CD4-positive, alpha-beta T cell treated with Interleukin-17A for 4 hours (primary cell): ENCODE measurements at regions not wholly inside any gene's neighbourhood (a gene's known extent, or its start where the extent isn't known, plus 50 kb on each side); places are given as distances from the start of the nearest gene placed in this dataset.

Experiments
- DNase-seq: peaks from one replicate; pipeline ENCODE4 v3.0.0-alpha.2; 2020; ENCODE audit warnings: mixed read lengths

DNA sequence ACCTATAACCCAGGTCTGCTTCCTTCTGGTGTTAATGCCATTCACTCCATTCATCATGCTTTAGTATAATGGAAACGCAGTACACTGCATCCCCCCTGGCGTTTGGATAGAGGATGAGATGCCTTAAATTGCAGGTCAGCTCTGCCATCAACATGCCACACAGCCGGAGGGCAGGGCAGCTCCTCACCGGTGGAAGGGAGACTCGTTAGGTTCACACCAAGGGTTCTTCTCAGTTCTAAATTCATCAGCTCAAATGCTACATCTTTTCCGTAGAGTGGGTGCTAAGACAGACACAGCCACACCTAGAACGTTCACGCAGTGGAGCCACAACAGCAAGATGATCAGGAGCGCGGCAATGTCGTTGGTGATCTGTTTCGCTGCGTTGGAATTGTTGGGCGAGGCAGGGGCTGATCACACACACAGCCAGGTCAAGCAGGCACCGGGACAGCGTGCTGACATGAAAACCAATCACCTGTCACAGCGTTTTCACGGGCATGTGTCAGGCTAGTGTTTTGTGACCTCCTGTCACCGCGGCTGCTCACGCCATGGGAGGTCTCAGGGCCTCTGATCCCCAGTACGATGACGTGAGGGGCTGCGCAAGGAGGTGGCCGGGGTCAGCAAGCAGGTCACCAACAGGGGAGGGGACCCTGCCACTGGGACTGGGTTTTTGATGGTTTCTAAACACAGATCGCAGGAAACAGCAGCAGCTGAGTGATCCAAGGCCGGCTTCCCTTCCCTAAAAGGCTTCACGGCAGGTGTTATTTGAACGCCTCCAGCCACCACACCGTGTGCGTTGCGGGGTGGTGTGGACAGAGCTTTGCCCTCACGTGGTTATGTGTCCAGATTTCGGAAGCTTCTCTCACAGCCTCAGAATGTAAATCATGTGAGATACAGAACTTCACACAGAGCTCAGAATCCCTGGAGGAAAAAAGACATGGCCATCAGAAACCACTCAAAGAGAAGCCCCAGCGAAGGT is 94.3 kb upstream of the IRS2 start:
- no peak for DNase-seq

DNA sequence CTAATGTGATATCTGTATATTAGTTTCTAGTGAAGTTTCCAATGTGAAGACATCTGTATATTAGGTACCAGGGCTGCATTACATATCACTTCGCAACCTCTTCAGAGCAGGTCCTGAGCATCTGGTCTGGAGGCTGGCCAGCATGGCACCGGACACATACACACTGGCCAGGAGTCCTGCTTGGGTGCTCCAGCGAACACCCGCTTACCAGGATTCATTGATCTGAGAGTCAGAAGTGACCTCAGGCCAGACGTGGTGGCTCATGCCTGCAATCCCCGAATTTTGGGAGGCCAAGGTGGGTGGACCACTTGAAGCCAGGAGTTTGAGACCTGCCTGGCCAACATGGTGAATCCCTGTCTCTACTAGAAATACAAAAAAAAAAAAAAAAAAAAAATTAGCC is 93.0 kb upstream of the IRS2 start:
- no peak for DNase-seq

DNA sequence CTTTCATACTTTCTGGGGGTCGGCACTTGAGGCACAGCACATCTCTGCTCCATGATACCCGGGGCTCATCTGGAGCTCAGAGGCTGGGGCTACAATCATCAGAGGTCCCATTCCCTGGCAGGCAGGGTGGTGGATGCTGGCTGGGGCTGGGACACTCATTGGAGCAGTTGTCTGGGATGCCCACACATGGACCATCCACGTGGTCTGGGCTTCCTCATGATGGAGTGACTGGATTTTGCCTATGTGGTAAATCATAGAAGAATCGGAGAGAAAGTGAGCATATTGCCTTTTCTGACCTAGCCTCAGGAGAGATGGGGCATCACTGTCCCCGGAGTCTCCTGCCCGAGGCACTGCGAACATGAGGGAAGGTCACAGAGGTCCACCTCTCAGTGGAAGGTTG is 91.4 kb upstream of the IRS2 start:
- no peak for DNase-seq

DNA sequence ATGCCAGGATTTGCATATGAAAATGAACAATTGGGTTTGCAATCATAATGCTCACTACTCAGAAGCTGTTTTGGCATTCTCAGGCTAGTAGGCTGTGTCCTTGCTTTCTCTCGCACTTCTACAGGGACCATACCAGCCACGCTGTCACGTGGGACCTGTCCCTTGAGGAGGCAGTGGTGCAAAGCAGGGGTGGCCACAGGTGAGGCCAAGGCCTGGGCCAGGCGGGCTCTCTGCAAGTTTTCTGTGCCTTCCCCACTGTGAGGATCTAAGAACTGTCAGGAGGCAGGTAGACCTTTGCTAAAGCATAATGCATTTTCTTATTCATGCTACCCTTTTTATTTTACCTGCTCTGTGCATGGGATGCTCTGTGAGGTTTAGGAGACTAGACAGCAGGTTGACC is 89.4 kb upstream of the IRS2 start:
- DNase-seq = no peak

DNA sequence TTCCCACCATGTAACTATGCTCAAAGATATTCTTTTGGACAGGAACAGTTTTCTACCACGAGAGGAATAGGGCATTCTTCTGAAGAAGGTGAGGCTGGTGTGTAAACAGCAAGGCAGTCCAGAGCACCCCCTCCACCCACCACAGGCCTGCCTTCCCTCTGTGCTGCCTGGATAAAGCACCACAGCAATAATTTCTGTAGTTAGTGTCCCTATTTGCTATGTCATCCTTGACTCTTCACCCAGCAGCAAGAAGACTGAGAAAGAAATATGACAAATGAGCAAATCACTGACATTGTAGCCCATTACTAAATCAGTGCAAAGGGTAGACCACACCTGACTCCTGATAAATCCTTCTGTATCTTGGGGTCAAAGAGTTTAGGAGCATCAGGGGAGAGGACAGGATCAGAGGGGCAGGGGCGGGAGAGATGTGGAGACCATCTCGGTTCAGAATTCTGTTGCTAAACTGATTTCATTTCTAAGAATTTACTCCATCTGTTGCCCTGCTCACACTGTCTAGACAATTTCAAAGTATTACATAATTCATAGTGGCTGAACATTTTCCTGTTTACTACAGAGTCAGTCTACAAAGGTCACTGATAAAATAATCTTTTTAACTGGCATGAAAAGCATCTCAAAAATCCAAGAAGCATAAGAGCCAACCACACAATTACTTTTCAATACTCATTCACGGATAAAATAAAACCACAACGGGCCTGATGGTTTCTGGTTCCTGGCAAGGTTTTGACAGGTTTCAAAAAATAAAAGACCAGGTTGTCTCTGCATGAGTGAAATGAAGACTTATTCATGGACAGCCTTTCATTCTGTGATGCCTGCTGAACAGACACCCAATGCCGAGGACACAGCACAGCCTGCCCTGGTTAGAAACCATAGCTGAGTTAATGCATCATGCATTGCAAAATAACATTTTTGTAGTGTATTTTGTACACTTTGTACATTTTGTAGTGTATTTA is 88.4 kb upstream of the IRS2 start:
- DNase-seq = no peak

DNA sequence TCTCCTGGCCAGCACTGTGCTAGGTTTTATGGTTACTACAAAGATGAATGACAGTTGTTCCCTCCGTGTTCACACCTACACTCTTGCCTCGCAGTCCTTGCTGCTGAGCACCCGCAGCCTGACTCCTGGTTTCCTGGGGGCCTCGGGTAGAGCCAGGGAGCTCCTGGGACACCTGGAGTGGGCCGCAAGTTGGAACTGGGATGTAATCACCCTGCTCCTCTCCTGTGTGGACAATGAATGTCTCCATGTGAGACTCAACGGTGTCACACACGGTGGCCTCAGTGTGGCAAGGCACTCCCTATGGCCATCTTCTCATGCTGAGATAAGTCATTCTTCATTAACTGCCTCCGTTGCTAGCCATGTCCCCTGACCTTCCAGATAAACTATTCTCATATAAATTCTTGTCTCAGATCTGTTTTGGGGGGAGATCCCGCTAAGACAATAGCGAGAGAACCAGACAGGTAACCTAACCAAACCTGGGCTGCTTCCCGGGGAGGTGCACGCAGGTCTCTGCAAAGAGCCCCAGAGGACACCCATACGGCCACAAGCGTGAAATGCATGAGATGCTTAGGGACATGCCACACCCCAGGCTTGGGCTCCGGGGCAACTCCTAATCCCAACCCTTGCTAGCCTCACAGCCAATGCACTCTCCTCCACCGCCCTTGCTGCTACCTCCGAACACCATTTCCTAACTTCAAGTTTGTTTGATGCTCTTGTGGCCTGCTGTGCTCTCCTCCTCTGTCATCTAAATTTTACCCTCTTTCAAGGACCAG is 87.2 kb upstream of the IRS2 start:
- no peak for DNase-seq

DNA sequence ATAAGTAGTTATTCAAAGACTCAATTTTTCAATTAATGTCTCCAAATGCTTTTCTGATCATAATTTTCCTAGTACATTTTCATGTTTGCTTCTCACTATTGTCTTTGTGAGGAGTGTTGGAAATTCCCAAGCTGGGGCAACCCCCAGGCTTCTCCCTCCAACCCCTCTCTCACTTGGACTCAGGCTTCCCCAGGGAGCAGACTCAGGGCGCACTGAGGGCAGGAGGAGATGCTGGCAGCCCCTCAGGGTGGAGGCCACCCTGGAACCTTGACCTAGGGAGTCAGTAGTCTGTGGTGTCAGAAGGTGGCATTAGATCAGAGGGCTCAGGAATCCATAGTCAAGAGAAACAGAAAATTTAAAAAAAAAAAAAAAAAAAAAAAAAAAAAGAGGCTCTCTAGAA is 86.5 kb upstream of the IRS2 start:
- no peak for DNase-seq

DNA sequence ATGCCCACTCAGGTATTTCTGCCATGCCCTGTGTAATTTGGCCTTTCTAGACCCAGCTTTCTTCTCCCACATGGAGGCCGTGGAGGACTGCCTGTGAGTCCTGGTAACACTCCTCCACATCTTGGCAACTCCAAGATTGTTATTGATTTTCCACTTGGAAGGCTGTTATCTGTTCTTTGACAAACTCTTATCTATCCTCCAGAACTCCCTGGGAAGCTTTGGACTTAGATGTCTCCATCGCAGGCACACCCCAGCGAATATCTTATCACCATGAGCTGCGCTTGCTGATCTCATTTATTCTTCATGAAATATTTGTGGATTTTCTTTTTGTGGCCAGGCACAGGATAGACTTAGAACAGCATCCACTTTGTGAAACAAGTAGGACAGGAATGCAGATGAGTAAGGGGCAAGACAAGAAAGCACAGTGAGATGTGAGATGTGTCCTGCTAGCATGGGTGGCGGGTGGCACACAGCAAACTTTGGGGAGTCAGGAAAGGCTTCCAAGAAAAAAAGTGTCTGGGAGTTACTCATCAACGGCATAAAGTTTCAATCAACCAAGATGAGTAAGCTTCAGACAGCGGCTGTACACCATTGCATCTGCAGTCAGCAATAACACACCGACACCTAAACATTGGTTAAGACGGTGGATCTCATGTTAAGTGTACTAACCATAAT is 84.5 kb upstream of the IRS2 start:
- DNase-seq = no peak

DNA sequence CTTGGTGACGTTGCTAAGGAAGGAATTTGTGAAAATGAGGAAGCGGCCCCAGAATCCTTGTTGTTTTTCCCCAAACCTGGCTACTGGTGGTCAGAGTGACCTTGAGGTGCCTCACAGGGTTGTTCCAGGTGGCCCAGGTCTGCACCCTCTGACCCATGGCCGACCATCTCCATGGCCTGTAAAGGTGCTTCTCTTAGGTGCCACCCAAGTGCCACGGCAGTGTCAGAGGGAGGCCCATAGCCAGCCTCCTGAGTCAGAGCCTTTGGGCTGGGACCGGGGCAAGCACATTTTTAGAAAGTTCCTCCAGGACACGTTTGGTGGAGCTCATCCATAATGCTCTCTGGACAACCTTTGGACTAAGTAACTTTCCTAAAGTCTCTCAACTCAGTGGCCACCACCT is 83.9 kb upstream of the IRS2 start:
- DNase-seq = no peak

DNA sequence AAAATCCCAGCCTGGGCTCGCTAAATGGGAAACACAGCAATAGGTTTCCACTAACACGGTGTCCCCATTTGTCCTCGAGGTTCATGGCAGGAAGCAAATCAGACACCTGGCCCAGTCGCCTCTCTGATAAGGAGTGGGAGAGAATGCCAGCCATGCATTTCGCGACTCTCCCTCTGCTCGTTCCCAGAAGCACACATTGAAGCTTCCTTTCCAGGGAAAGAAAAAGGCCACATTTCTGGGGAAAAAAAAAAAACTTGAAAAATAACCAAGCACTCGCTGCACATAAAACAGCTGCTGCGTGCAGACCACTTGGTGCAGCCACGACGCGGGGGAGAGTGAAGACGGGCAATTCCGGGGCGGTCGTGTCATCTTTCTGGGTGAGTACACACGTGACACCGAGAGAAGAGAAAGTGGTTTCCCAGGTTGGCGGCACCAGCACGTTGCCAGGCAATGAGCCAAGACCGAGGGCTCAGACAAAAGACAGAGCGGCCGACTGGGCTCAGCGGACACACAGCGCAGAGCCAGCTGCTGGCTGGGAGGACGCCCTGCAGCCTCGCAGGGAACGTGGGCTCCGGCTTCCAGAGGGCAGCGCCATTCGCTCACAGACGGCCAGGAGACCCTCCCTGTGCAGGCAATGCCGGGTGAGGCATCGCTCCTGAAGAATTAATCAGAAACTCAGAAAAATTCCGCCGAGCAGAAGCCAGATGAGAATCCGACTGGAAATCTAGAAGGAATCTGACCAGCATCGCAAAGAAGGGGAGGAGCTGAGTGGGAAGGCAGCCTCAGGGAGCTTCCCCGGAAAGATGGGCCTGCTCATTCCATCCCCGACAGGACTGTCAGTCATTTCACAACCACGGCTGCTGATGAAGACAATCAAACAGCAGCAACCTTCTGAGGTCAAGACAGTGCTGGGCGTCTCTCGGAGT is 83.2 kb upstream of the IRS2 start:
- DNase-seq = peak; percentile 4

DNA sequence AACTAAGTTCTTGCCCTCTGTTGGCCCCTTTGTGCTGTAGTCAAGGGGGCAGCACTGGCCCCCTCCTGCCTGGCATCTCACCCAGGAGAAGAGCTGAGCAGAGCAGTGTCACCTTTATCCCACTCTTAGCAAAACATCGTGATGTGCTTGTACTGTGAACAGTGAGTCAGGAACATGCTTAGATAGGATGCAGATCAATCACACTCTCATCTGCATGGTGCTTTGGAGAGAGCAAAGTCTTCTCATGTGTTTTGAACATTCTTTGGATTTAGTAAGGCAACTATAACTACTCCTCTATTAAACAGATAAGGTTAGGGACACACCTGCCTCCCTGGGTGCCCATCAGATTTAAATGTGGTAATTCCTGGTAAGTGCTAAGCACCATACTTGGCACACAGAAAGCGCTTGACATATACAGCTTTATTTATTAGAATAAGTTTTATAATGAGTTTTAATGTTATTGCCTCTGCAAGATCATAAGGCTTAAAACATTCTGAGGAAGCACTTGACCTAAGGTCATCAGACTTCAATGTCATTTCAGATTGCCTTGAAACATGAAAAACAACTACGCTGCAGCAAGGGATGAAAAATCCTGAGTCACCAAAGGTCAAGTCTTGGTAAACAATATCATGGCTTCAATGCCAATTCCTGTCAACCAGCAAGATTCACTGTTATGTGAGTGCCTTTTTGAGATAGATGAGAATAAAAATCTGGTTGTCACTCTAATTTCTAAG is 82.4 kb upstream of the IRS2 start:
- no peak for DNase-seq

DNA sequence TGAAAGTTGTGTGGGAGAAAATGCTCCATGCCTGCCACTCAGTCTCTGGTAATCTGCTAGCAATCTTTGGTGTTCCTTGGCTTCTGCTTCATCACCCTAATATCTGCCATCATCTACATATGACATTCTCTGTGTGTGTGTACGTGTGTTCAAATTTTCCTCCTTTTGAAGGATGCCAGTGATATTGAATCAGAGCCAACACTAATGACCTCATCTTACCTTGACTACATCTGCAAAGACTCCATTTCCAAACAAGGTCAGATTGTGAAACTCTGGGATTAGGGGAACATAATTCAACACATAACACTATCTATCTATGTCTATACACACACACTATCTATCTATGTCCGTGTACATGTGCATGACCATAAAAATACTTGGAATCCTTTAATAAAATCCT is 81.4 kb upstream of the IRS2 start:
- DNase-seq = no peak

DNA sequence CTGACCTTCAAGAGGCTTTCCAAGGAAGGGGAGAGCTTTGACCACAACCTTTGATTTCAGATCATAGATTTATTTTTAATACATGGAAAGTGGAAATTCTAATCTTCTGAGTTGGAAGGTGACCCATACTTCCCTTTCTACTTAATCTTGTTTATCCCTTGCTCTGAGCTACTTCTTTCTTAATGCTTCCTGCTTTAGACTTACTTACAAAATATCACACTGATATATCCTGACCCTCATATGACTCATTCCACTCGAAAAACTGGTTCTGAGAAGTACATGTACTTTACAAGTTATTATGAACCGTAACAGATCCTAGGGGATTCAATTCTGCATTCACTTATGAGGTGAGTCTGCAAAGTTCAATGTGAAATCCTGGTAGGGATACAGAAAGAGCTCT is 76.2 kb upstream of the IRS2 start:
- no peak for DNase-seq

DNA sequence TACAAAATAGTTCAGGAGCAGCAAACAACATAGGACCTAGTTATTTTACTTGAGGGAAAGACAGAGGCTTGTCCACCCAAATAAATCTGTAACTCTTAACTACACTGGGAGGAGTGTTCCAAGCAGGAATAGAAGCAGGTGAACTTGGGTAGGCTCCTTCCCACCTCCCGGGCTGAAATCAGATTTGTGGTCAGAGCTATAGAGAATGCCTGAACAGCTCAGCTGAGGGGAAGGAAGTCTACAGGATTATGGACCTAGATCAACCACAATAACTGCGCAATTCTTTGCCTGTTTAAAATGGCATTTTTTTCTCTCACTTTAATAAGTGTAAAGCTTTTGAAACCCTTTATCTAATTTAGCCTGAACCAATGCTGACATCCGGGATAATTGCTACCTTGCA is 73.5 kb upstream of the IRS2 start:
- no peak for DNase-seq

DNA sequence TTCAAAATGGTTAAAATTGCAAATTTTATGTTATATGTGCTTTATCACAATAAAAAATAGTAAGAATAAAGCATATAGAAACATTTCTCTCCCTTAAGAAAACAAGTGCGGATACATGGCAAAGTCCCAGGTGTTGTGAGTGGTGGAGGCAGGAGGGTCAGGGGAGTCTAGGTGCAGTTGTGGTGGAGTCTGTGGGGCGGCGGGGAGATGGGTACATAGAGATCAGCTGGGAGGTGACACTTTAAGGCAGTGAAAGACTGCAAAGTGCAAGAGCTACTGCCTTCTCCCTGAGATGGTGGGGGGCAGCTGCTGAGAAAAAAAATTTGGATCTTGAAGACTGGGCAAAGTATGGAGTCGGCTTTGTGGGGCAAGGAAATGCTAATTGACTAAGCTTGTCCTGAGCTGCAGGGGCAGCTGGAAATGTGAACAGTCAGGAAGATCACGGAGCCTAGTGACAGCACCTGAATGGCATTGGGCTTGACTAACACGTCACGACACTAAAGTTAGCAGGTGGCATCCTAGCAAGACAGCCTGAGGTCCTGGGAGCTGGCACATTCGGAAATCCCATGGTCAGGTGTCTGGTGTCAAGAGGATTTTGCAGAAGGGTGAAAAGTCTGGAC is 72.9 kb upstream of the IRS2 start:
- no peak for DNase-seq

DNA sequence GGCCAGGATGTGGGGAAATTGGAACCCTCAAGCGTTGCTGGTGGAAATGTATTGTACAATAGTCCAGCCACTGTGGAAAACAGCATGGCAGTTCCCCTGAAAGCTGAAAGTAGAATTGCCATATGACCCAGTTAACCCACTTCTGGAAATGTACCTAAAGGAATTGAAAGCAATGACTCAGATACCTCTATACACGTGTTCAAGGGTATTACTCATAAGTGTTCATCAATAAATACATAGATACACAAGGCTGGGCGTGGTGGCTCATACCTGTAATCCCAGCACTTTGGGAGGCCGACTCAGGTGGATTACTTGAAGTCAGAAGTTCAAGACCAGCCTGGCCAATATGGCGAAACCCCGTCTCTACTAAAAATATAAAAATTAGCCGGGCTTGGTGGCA is 71.9 kb upstream of the IRS2 start:
- no peak for DNase-seq

DNA sequence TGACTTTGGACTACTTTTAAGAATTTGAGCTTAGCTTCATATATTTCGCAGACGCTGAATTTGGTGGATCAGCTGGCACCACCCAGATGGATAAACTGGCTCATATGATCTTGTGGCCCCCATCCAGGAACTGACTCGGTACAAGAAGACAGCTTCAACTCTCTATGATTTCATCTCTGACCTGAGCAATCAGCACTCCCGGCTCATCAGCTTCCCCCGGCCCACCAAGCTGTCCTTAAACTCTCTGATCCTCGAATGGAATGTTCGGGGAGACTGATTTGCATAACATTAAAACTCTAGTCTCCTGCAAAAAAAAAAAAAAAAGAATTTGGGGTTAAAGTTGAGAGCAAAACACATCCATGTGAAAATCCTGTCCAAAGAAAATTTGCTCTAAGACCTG is 71.4 kb upstream of the IRS2 start:
- DNase-seq = no peak

DNA sequence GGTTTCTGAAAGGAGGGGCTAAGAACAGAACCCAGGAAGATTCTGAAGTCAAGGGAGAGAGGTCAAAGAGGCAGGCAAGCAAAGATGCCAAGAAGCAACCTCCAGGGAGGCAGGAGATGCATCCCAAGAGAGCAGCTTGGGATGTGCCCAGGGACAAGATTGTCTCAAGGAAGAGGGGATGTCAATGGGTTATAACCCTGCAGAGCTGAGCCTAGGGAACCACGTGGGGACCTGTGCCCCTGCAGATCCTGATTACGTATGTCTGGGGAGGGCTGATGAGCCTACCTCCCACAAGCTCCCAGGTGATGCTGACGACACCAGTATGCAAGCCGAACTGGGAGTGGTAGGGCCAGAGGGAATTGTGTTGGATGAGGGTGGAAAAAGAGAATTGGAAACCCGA is 70.9 kb upstream of the IRS2 start:
- DNase-seq = no peak

DNA sequence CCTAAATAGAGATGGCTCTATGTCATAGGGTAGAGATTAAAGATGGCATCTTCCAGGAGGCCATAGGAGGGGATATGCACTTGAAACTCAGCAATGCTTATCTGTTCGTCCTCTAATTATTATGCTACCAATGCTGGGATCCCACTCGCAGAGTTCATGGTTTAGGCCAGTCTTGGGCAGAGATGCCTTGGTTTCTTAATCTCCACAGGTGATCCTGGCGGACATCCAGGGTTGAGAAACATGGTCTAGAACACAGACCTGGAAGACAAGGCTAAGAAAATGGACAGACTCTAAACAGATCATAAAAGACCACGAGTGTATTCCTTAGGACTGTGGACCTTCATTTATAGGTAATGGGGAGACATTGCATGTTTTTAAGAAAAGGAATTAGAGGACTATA is 70.0 kb upstream of the IRS2 start:
- no peak for DNase-seq

DNA sequence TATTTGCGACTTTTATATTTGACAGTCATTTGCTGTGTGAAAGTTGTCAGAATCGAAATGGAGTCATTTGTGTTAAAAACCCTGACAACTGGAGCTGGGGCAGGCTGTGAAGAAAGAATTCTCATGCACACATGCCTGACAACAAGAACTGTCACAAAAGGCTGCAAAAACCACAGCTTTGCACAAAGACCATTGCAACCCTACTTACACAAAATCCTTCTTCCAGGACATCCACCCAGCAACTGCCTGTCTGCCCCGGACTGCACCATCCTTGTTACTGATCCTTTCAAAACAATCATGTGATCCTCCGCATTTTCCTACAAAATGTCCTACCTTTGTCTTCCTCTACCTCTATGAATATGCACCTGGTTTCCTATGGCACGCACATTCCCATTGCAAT is 66.8 kb upstream of the IRS2 start:
- DNase-seq = no peak
